SKM-1 treated with dmso at 0.1 percent for 144 hours (cell line): ENCODE measurements at regions not wholly inside any gene's neighbourhood (a gene's known extent, or its start where the extent isn't known, plus 50 kb on each side); places are given as distances from the start of the nearest gene placed in this dataset.
"Not testable (repeated sequence)": the region's sequence is repeated elsewhere in the genome, so short reads cannot be mapped to it uniquely, and the experiment has no call there.

Experiments used
- DNase-seq: peaks from one replicate; lab custom pipeline; 2025; ENCODE audit not compliant: unreplicated experiment; lab: John Stamatoyannopoulos, UW

GRCh38 chr4:3597896-3598505 is 65.8 kb upstream of the LRPAP1 start:
- DNase-seq: not testable (repeated sequence)

DNA sequence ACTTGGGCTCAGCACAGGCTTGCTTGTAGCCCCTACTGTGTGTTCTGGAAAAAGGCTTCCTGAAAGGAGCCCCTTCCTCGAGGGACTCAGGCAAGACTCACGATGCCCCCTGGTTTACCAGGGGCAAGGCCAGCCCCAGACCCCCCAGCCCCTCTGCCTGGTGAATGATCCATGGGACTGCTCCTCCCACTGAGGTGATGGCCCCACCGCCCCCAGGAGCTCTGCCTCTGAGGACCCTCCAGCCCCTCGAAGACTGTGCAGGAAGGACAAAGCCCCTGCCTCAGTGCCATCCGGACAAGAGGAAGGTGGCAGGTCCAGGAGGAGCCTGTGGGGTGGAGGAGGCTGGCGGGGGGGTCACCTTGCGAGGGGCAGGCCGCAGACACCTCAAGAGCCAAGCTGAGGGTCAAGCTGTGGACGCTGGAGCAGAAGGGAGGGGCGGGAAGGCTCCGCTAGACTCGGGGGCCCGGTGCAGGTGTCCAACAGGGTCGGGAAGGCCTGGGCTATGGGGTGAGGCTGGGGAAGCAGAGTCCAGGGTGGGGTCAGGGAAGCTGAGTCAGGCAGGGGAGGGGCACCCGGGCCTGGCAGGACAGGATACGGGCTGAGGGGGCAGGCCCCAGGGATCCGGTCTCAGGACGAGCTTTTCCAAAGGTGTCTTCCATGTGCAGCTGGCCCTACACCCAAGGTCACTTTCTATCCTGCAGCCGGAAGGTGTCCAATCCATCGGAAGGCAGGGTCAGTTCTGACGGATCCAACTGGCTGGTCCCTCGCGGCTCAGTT is 64.9 kb upstream of the LRPAP1 start:
- not testable (repeated sequence) for DNase-seq

DNA sequence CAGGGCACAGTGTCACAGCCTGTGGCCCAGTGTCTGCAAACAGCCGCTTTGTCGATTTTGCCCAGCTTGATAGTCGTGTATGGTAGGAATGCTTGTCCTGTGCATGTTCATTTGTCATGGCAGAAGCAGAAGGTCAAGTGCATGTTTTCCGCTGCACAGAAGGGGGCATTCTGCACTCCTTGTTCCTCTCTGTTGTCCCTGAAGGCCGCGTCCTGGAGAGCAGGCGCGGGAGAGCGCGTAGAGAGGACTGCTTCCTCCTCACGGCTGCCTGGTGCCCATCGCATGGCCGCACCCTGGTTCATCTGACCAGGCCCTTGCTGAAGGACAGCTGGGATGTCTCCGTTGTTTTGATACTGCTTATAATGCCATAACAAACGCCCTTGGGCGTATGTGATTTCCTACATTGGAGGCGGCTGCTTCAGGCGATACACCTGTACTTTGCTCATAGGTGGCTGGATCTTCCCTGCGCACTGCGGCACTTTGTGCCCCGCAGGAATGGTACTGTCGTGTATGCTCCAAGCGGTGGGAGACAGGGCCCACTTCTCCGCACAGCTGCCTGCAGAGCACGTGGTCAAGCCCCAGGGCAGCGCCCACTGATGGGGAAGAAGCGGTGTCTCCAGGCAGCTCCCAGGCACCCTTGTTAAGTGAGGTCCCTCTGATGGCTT is 63.5 kb upstream of the LRPAP1 start:
- not testable (repeated sequence) for DNase-seq

DNA sequence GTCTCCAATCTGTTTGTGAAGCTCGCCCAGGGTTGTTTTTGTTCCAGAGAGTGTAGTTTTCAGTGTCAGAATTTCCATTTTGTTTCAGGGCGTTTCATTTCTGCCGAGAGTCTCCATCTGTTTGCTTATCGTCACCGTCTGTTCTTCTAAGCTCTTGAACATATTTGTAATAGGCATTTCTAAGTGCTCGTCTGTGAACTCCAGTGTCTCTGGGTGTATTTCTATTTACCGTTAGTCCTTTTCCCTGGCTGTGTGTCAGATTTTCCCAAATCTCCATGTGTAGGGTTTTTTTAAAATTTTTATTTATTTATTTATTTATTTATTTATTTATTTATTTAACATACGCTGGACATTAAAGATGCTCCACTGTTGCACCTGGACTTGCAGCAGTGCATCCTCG is 62.5 kb upstream of the LRPAP1 start:
- not testable (repeated sequence) for DNase-seq

- DNase-seq: not testable (repeated sequence)
These were observed 58.0 kb upstream of the LRPAP1 start for GRCh38 chr4:3589946-3590924.

- not testable (repeated sequence) for DNase-seq
These were observed 57.2 kb upstream of the LRPAP1 start for GRCh38 chr4:3589379-3589778.

- DNase-seq: not testable (repeated sequence)
These were observed 56.4 kb upstream of the LRPAP1 start for GRCh38 chr4:3588517-3589194.

DNA sequence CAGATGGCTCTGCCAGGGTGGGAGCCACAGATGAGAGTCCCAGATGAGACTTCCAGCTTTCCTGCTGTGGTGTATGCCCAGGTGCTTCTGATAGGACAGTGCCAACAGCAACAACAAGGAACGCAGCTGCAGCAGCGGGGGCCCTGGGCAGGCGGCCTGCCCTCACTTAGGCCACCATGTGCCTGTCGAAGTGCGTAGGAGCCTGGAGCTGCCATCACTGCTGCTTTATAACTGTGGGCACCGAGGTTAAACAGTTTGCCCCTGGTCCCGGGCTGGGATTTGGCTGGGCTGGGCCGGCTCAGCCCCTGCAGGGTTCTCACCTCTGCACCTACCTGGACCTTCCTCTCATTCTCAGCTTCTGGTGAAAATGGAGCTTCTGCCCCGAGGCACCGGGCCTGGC is 54.4 kb upstream of the LRPAP1 start:
- not testable (repeated sequence) for DNase-seq

DNA sequence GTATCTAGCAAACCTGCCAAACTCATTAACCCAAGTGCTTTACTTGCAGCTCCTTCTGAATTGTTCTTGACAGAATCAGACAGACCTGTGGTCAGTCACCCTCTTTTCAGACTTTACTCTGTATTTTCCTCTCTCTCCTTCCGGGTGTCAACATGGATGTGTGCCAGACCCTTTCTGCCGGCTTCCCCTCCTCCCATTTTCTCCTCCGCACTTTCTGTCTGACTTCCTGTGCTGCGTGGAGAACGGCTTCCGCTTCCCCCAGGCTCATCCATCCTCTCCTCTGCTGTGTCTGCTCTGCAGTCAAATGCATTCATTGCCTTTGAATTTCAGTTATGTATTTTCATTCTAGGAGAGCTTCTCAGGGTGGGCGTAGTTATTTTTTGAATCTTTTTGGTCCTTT is 53.3 kb upstream of the LRPAP1 start:
- DNase-seq: not testable (repeated sequence)

DNA sequence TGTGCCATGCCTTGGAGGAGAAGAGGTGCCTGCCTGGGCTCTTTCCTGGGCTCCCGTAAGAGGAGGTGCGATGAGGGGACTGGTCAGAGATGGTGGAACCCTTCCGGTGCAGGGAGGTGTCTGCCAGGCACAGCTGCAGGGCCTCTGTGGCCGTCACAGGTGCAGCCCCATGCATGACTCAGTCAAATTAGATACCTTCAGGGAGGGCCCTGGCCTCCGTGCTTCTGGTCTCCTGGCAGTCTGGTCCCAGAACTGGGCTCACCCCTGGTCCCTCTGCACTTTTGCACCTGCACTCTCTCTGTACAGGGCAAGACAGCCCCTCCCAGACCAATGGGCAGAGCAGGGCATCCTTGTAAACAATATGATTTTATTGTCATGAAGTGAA is 49.9 kb upstream of the LRPAP1 start:
- no peak for DNase-seq
